H1 (cell line): ENCODE measurements at regions not wholly inside any gene's neighbourhood (a gene's known extent, or its start where the extent isn't known, plus 50 kb on each side); places are given as distances from the start of the nearest gene placed in this dataset.
A peak's percentile ranks its signal among the peaks of the same experiment; 100 is the strongest.

Experiments used
- CTCF ChIA-PET: fragments of 300-600 bp; sonication (Branson Sonifier 250); formaldehyde crosslinking; loops from one replicate; lab custom pipeline; 2021; ENCODE audit not compliant: partially characterized antibody; lab: Charles Lee
- POLR2A ChIA-PET: fragments of 300-600 bp; sonication (Branson Sonifier 250); formaldehyde crosslinking; loops from one replicate; lab custom pipeline; 2021; ENCODE audit warnings: inconsistent platforms; ENCODE audit not compliant: partially characterized antibody; lab: Charles Lee
- DNase-seq, 2 experiments: peaks; one replicate each; pipeline versions ENCODE4 v3.0.0 to v3.0.0-alpha.2; 2010 to 2022; ENCODE audit warnings: low spot score in 2 of 2, low read depth in 1 of 2, mixed read lengths in 1 of 2
- FAIRE-seq: peaks from 2 replicates; lab custom pipeline; 2011; peaks lifted over from hg19 to GRCh38; lab: Jason Lieb, UNC
- H2AFZ ChIP-seq: 2 replicates; pipeline ENCODE4 v1.8.1; 2012; ENCODE audit warnings: low read length, inconsistent platforms
- H2AK5ac ChIP-seq: 2 replicates; pipeline ENCODE4 v1.6.1; 2013; ENCODE audit warnings: low read depth, low read length
- H2BK120ac ChIP-seq: replicated peaks from 2 replicates; pipeline ENCODE3; 2013; ENCODE audit warnings: low read depth, low read length, inconsistent platforms
- H2BK12ac ChIP-seq: 2 replicates; pipeline ENCODE4 v1.6.1; 2013; ENCODE audit warnings: low read depth, low read length
- H2BK15ac ChIP-seq: 2 replicates; pipeline ENCODE4 v1.6.1; 2013; ENCODE audit warnings: low read length
- H2BK20ac ChIP-seq: 2 replicates; pipeline ENCODE4 v1.6.1; 2013; ENCODE audit warnings: low read length
- H2BK5ac ChIP-seq: 2 replicates; pipeline ENCODE4 v1.6.1; 2013; ENCODE audit warnings: low read depth, low read length
- H3K14ac ChIP-seq: 2 replicates; pipeline ENCODE4 v1.6.1; 2013; ENCODE audit warnings: inconsistent platforms; ENCODE audit not compliant: insufficient read length
- H3K18ac ChIP-seq: 2 replicates; pipeline ENCODE4 v1.6.1; 2013; ENCODE audit warnings: low read length; ENCODE audit errors: extremely low read depth
- H3K23ac ChIP-seq: 2 replicates; pipeline ENCODE4 v1.6.1; 2013; ENCODE audit warnings: inconsistent platforms; ENCODE audit not compliant: insufficient read length
- H3K23me2 ChIP-seq: 2 replicates; pipeline ENCODE4 v1.6.1; 2013; ENCODE audit warnings: low read depth, low read length
- H3K27ac ChIP-seq: 2 replicates; pipeline ENCODE4 v1.6.1; 2011; ENCODE audit warnings: low read depth, low read length, inconsistent platforms
- H3K27me3 ChIP-seq, 4 experiments: replicated peaks in 1 of 4; 1 replicate in 1 of 4; 2 replicates in 3 of 4; pipeline versions ENCODE4 v1.6.1 to v1.8.1; 2011 to 2013; ENCODE audit warnings: low read length in 3 of 4, mild to moderate bottlenecking in 3 of 4, inconsistent platforms in 2 of 4, mixed read lengths in 2 of 4, moderate library complexity in 1 of 4; ENCODE audit not compliant: control insufficient read depth in 3 of 4, insufficient read depth in 3 of 4; ENCODE audit errors: extremely low read depth in 1 of 4
- H3K36me3 ChIP-seq, 4 experiments: 2 replicates each; pipeline versions ENCODE4 v1.6.1 to v1.8.1; 2011 to 2013; ENCODE audit warnings: mild to moderate bottlenecking in 4 of 4, low read length in 3 of 4, moderate library complexity in 2 of 4, control low read depth in 1 of 4, inconsistent platforms in 1 of 4; ENCODE audit not compliant: insufficient read depth in 4 of 4, control insufficient read depth in 2 of 4
- H3K4ac ChIP-seq: replicated peaks from 2 replicates; pipeline ENCODE3; 2013; ENCODE audit warnings: low read length, low read depth, mixed read lengths, inconsistent platforms; ENCODE audit not compliant: insufficient read length
- H3K4me1 ChIP-seq, 4 experiments: replicated peaks in 1 of 4; 1 replicate in 1 of 4; 2 replicates in 3 of 4; pipeline versions ENCODE4 v1.6.1 to v1.8.1; 2011 to 2013; ENCODE audit warnings: low read length in 3 of 4, inconsistent platforms in 2 of 4, mixed read lengths in 1 of 4; ENCODE audit not compliant: insufficient read depth in 4 of 4, control insufficient read depth in 3 of 4
- H3K4me2 ChIP-seq, 2 experiments: 2 replicates each; pipeline versions ENCODE4 v1.6.1 to v1.8.1; 2011 to 2013; ENCODE audit warnings: low read depth in 2 of 2, low read length in 2 of 2, control low read depth in 1 of 2, inconsistent platforms in 1 of 2, mild to moderate bottlenecking in 1 of 2; ENCODE audit not compliant: insufficient read depth in 1 of 2
- H3K4me3 ChIP-seq, 4 experiments: fragments of 200-600, 300-600 bp in 1 of 4; sonication (generic), shearing (Covaris generic), sonication (Bioruptor Twin) in 1 of 4; 2 replicates each; pipeline versions ENCODE4 v1.5.1 to v1.8.1; 2011 to 2016; ENCODE audit warnings: low read length in 4 of 4, low read depth in 3 of 4, control low read depth in 2 of 4, inconsistent platforms in 2 of 4, mild to moderate bottlenecking in 2 of 4, mixed read lengths in 1 of 4, moderate library complexity in 1 of 4; ENCODE audit not compliant: insufficient read depth in 2 of 4; ENCODE audit errors: extremely low read depth in 1 of 4
- H3K56ac ChIP-seq: replicated peaks from 2 replicates; pipeline ENCODE3; 2013; ENCODE audit warnings: low read depth, mild to moderate bottlenecking, mixed read lengths, low read length, inconsistent platforms; ENCODE audit not compliant: insufficient read length
- H3K79me1 ChIP-seq: 2 replicates; pipeline ENCODE4 v1.6.1; 2013; ENCODE audit warnings: low read depth, low read length, control low read depth
- H3K79me2 ChIP-seq, 2 experiments: 2 replicates each; pipeline versions ENCODE4 v1.6.1 to v1.8.1; 2012 to 2013; ENCODE audit warnings: low read length in 2 of 2, mild to moderate bottlenecking in 2 of 2, inconsistent platforms in 1 of 2; ENCODE audit not compliant: insufficient read depth in 2 of 2, control insufficient read depth in 1 of 2
- H3K9ac ChIP-seq, 4 experiments: replicated peaks in 1 of 4; 1 replicate in 1 of 4; 2 replicates in 3 of 4; pipeline versions ENCODE4 v1.6.1 to v1.8.1; 2011 to 2013; ENCODE audit warnings: low read depth in 3 of 4, low read length in 3 of 4, control low read depth in 2 of 4, mild to moderate bottlenecking in 2 of 4, moderate library complexity in 2 of 4, inconsistent platforms in 1 of 4; ENCODE audit errors: extremely low read depth in 1 of 4
- H3K9me3 ChIP-seq, 2 experiments: 2 replicates each; pipeline versions ENCODE4 v1.6.1 to v1.8.1; 2012 to 2013; ENCODE audit warnings: mild to moderate bottlenecking in 2 of 2, moderate library complexity in 2 of 2, control low read depth in 1 of 2, inconsistent platforms in 1 of 2, low read depth in 1 of 2, low read length in 1 of 2, mixed read lengths in 1 of 2; ENCODE audit not compliant: insufficient read depth in 2 of 2
- H4K20me1 ChIP-seq, 2 experiments: replicated peaks in 1 of 2; 2 replicates each; pipeline versions ENCODE3 to v1.8.1; 2011 to 2013; ENCODE audit warnings: inconsistent platforms in 2 of 2, low read length in 2 of 2, mild to moderate bottlenecking in 1 of 2; ENCODE audit not compliant: insufficient read depth in 2 of 2, control insufficient read depth in 1 of 2
- H4K5ac ChIP-seq: 2 replicates; pipeline ENCODE4 v1.6.1; 2013; ENCODE audit warnings: low read length, low read depth, mixed read lengths, inconsistent platforms; ENCODE audit not compliant: insufficient read length
- H4K8ac ChIP-seq: 2 replicates; pipeline ENCODE4 v1.8.0; 2013; ENCODE audit warnings: mild to moderate bottlenecking, moderate library complexity, low read length, inconsistent platforms; ENCODE audit not compliant: insufficient read depth; ENCODE audit errors: extremely low read depth
- H4K91ac ChIP-seq: replicated peaks from 2 replicates; pipeline ENCODE3; 2013; ENCODE audit warnings: low read length, mixed read lengths, inconsistent platforms; ENCODE audit not compliant: insufficient read length
- ASH2L ChIP-seq: fragments of 200-600, 300-600 bp; sonication (generic); IDR thresholded peaks from one replicate; pipeline ENCODE4 v1.7.1; 2017; ENCODE audit warnings: low read length
- CEBPB ChIP-seq: IDR thresholded peaks from 2 replicates; pipeline ENCODE4 v1.6.1; 2012; ENCODE audit warnings: low read depth, low read length
- FOSL1 ChIP-seq: IDR thresholded peaks from 2 replicates; pipeline ENCODE4 v1.6.1; 2011; ENCODE audit warnings: mild to moderate bottlenecking, low read depth, low read length, moderate library complexity; ENCODE audit not compliant: insufficient read depth
- HDAC6 ChIP-seq: IDR thresholded peaks from one replicate; pipeline ENCODE4 v1.7.1; 2012; ENCODE audit warnings: low read depth, mild to moderate bottlenecking, inconsistent platforms, low read length, moderate library complexity
- KDM4A ChIP-seq: IDR thresholded peaks from one replicate; pipeline ENCODE4 v1.7.1; 2012; ENCODE audit warnings: low read depth, mild to moderate bottlenecking, moderate library complexity, low read length, inconsistent platforms; ENCODE audit not compliant: severe bottlenecking
- POU5F1 ChIP-seq: IDR thresholded peaks from 2 replicates; pipeline ENCODE4 v1.6.1; 2011; ENCODE audit warnings: low read depth, mild to moderate bottlenecking, low read length, moderate library complexity
- SIN3A ChIP-seq, 2 experiments: IDR thresholded peaks in 1 of 2; conservative IDR thresholded peaks in 1 of 2; 2 replicates each; pipeline ENCODE4 v1.6.1; 2011 to 2012; ENCODE audit warnings: low read length in 2 of 2, improper control_type of control experiment in 1 of 2, low read depth in 1 of 2, mild to moderate bottlenecking in 1 of 2
- SIX5 ChIP-seq: IDR thresholded peaks from 2 replicates; pipeline ENCODE4 v1.6.1; 2011; ENCODE audit warnings: mild to moderate bottlenecking, low read depth, low read length
- SP4 ChIP-seq: IDR thresholded peaks from 2 replicates; pipeline ENCODE4 v1.6.1; 2012; ENCODE audit warnings: low read length, inconsistent platforms
- TCF12 ChIP-seq: IDR thresholded peaks from 2 replicates; pipeline ENCODE4 v1.6.1; 2011; ENCODE audit warnings: low read depth, mild to moderate bottlenecking, low read length
- YY1 ChIP-seq: IDR thresholded peaks from 2 replicates; pipeline ENCODE4 v1.6.1; 2011; ENCODE audit warnings: low read depth, mild to moderate bottlenecking, low read length
- WGBS, 2 experiments: shearing (Covaris generic) in 1 of 2; methylation state at CpG; one replicate each; pipeline versions ENCODE4 v1.1.6 to v1.1.7; 2013 to 2015; ENCODE audit warnings: low lambda C conversion rate in 2 of 2, mixed read lengths in 2 of 2, inconsistent platforms in 1 of 2, low coverage in 1 of 2, missing lambda C conversion rate in 1 of 2; ENCODE audit not compliant: insufficient replicate concordance in 2 of 2, insufficient coverage in 1 of 2, insufficient read length in 1 of 2; ENCODE audit errors: extremely low coverage in 1 of 2, missing lambda C conversion rate in 1 of 2; 5-methylcytosine and 5-hydroxymethylcytosine counted together
- TF ChIP-seq, protein P1 (sequence below), 3 experiments: IDR thresholded peaks; 1 replicate in 2 of 3; 2 replicates in 1 of 3; pipeline versions ENCODE4 v1.5.1 to v1.6.1; 2011; ENCODE audit warnings: low read length in 3 of 3, mild to moderate bottlenecking in 3 of 3, inconsistent platforms in 2 of 3, low read depth in 1 of 3, moderate library complexity in 1 of 3; ENCODE audit not compliant: insufficient read depth in 1 of 3; ENCODE audit errors: control extremely low read depth in 1 of 3

DNA sequence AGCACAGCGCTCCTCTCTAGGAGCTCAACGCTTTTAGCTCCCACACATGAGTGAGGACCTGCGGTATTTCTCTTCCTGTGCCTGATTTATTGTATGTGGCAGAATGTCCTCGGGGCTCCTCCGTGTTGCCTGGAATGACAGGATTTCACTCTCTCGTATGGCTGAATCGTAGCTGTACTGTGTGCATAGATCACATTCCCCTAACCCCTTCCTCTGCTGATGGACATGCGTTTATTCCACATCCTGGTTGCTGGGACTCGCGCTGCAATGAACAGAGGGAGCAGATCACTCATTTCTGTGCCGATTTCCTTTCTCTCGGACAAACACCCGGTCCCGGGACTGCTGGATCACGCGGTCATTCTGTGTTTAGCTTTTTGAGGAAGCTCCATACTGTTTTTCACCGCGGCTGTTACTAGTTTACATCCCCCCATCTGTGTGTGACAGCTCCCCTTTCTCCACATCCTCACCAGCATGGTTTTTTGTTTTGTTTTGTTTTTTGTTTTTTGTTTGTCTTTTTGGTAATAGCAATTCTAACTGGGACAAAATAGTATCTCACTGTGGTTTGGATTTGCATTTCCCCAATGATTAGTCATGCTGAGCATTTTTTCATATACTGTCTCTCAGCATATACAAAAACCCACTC is 76.3 kb downstream of the FOXL3 start:
- Histone ChIP-seq H3K4me3 (no peak overlapping the region), H3K27ac (no peak overlapping the region), H3K14ac (no peak overlapping the region), H2BK5ac (no peak overlapping the region), H3K18ac (no peak overlapping the region), H3K79me2 (no peaks in the 10 kb centered on the region), H3K9ac (no peak overlapping the region), H2BK12ac (no peak overlapping the region), H2BK20ac (no peak overlapping the region; the same call in 1 of the 2 replicates), H3K56ac (no peak overlapping the region), H2BK15ac (0 out of 2 replicates have a peak overlapping the region, but pooled peaks have one; percentile 10), H3K23me2 (no peaks in the 10 kb centered on the region; the same call in 1 of the 2 replicates), H4K91ac (no peak overlapping the region), H2AK5ac (no peak overlapping the region), H3K23ac (no peak overlapping the region), H3K4me2 (no peak overlapping the region), H2AFZ (no peak overlapping the region), H3K4ac (no peak overlapping the region), H3K27me3 (no peaks in the 10 kb centered on the region), H3K9me3 (no peaks in the 10 kb centered on the region), H3K79me1 (no peaks in the 10 kb centered on the region), H4K5ac (no peak overlapping the region), H3K4me1 (no peaks in the 10 kb centered on the region; a peak in 2 of 7 replicates), H4K8ac (no peak overlapping the region), H4K20me1 (no peaks in the 10 kb centered on the region), H3K36me3 (no peaks in the 10 kb centered on the region), H2BK120ac (no peak overlapping the region)
- ChIA-PET POLR2A (no interaction called here), CTCF (interaction anchor here (0.6 to 1.5 kb wide), 4 partner anchors 14 to 420 kb away, joined by 3 read pairs; no protein-coding TSS in a partner anchor)
- 83% methylated on average over 18 of the region's 18 CpGs; no CpG with 5 or more reads in 1 of the 2 experiments for WGBS, 2 experiments
- DNase-seq: no peak
- FAIRE-seq: no peak
- TF ChIP-seq CEBPB (no peak), SP4 (no peak), YY1 (no peak), FOSL1 (no peak), SIX5 (no peak), ASH2L (no peak), TCF12 (no peak), POU5F1 (no peak), SIN3A (conservative IDR thresholded peaks at IDR 0.05 in 1 of 2, IDR thresholded peaks at IDR 0.05 in 1 of 2; ENCODE audit: low read depth in 1 of 2, low read length in 2 of 2) (no peak), HDAC6 (no peak), KDM4A (no peak)
- TF ChIP-seq, protein P1, sequence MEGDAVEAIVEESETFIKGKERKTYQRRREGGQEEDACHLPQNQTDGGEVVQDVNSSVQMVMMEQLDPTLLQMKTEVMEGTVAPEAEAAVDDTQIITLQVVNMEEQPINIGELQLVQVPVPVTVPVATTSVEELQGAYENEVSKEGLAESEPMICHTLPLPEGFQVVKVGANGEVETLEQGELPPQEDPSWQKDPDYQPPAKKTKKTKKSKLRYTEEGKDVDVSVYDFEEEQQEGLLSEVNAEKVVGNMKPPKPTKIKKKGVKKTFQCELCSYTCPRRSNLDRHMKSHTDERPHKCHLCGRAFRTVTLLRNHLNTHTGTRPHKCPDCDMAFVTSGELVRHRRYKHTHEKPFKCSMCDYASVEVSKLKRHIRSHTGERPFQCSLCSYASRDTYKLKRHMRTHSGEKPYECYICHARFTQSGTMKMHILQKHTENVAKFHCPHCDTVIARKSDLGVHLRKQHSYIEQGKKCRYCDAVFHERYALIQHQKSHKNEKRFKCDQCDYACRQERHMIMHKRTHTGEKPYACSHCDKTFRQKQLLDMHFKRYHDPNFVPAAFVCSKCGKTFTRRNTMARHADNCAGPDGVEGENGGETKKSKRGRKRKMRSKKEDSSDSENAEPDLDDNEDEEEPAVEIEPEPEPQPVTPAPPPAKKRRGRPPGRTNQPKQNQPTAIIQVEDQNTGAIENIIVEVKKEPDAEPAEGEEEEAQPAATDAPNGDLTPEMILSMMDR (IDR thresholded peaks at IDR 0.05; ENCODE audit: control extremely low read depth in 1 of 3, insufficient read depth in 1 of 3, low read depth in 1 of 3, low read length in 3 of 3): no peak
